Calu3 (cell line): ENCODE measurements at regions not wholly inside any gene's neighbourhood (a gene's known extent, or its start where the extent isn't known, plus 50 kb on each side); places are given as distances from the start of the nearest gene placed in this dataset.

Source experiments
- BruUV-seq: library from RNA; stranded (reverse); fragments of 400-500 nt; replicated peaks from 2 replicates; lab custom pipeline; 2021; lab: Mats Ljungman, UMichigan
- CTCF ChIA-PET: fragments of 300-600 bp; sonication (Branson Sonifier 250); formaldehyde crosslinking; loops from one replicate; lab custom pipeline; 2022; ENCODE audit warnings: antibody characterized with exemption; lab: Charles Lee
- DNase-seq: peaks from one replicate; pipeline ENCODE4 v3.0.0; 2022
- H3K27ac Mint-ChIP-seq: one replicate; pipeline ENCODE4 v1.8.0; 2022; ENCODE audit warnings: mixed read lengths; ENCODE audit not compliant: unreplicated experiment
- H3K27me3 Mint-ChIP-seq: one replicate; pipeline ENCODE4 v1.8.0; 2022; ENCODE audit warnings: mixed read lengths; ENCODE audit not compliant: unreplicated experiment
- H3K36me3 Mint-ChIP-seq: one replicate; pipeline ENCODE4 v1.8.0; 2022; ENCODE audit warnings: mild to moderate bottlenecking, moderate library complexity, mixed read lengths; ENCODE audit not compliant: insufficient read depth, unreplicated experiment
- H3K4me1 Mint-ChIP-seq: one replicate; pipeline ENCODE4 v1.8.0; 2022; ENCODE audit warnings: mild to moderate bottlenecking, low read depth, mixed read lengths; ENCODE audit not compliant: unreplicated experiment
- H3K4me3 Mint-ChIP-seq: one replicate; pipeline ENCODE4 v1.8.0; 2022; ENCODE audit warnings: mild to moderate bottlenecking, low read depth, moderate library complexity, mixed read lengths; ENCODE audit not compliant: unreplicated experiment
- H3K9me3 Mint-ChIP-seq: one replicate; pipeline ENCODE4 v1.8.0; 2022; ENCODE audit warnings: low read depth, mixed read lengths; ENCODE audit not compliant: unreplicated experiment
- intact Hi-C: fragments of 100-400 bp; cut with micrococcal nuclease; formaldehyde crosslinking; loops from one replicate; pipeline ENCODE4 v1.10.0; 2022; ENCODE audit not compliant: unreplicated experiment
- TF ChIP-seq, protein P1 (sequence below): fragments of 200-600 bp; IDR thresholded peaks from one replicate; pipeline ENCODE4 v1.8.0; 2022; ENCODE audit warnings: antibody characterized with exemption; ENCODE audit not compliant: unreplicated experiment

DNA sequence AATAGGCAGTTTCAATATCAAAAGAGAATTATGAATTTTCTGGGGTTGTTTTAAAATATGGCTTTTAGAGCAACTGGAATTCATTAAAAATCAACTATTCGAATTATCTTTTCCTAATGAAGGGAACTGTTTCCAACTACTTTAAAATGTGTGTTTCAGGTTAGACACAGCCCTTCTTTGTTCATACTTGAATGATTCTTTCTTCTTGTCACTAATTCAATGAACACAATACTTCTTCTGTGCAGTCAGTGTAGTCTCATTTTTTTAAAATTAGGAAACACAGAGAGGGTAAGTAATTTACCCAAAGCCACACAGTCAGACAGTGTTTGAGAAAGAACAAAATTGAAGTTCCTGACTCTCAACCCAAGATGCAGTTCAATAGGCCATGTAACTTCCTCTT is 414.0 kb downstream of the CCDC91 start:
- no peaks in the 10 kb centered on the region for H3K27me3 Mint-ChIP-seq
- no TSS peak for BruUV-seq
- no peak for DNase-seq
- TF ChIP-seq, protein P1, sequence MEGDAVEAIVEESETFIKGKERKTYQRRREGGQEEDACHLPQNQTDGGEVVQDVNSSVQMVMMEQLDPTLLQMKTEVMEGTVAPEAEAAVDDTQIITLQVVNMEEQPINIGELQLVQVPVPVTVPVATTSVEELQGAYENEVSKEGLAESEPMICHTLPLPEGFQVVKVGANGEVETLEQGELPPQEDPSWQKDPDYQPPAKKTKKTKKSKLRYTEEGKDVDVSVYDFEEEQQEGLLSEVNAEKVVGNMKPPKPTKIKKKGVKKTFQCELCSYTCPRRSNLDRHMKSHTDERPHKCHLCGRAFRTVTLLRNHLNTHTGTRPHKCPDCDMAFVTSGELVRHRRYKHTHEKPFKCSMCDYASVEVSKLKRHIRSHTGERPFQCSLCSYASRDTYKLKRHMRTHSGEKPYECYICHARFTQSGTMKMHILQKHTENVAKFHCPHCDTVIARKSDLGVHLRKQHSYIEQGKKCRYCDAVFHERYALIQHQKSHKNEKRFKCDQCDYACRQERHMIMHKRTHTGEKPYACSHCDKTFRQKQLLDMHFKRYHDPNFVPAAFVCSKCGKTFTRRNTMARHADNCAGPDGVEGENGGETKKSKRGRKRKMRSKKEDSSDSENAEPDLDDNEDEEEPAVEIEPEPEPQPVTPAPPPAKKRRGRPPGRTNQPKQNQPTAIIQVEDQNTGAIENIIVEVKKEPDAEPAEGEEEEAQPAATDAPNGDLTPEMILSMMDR = no peak
- CTCF ChIA-PET = interaction anchor here (0.5 kb wide), 1 partner anchor 231 kb away, joined by 4 read pairs; no protein-coding TSS in a partner anchor
- peaks cover 10% of the 10 kb centered on the region for H3K4me1 Mint-ChIP-seq
- H3K4me3 Mint-ChIP-seq = no peak overlapping the region
- no peak overlapping the region for H3K27ac Mint-ChIP-seq
- peaks cover 8% of the 10 kb centered on the region for H3K9me3 Mint-ChIP-seq
- intact Hi-C loops = no loop called here
- H3K36me3 Mint-ChIP-seq = no peaks in the 10 kb centered on the region

DNA sequence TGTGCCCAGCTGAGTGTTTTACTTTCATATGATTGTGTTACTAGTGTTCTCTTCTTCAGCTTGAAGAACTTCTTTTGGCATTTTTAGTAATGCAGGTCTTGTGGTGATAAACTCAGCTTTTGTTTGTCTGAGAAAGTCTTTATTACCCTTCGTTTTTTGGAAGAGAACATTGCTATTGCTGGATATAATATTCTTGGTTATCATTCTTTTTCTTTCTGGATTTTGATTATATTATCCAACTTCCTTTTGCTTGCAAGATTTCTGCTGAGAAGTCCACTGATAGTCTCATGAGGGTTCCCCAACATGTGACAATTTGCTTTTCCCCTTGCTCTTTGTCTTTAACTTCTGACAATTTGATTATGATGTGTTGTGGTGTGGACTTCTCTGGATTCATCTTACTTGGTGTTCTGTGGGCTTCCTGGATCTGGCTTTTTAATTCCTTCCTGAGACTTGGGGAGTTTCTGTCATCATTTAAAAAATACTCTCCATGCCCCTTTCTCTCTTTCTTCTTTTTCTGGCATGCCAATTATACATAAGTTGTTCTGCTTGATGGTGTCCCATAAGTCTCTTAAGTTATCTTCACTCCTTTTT is 416.8 kb downstream of the CCDC91 start:
- intact Hi-C loops = no loop called here
- CTCF ChIA-PET = no interaction called here
- Mint-ChIP-seq H3K36me3 (peaks cover 5% of the 10 kb centered on the region), H3K27me3 (no peaks in the 10 kb centered on the region), H3K4me1 (peaks cover 38% of the 10 kb centered on the region), H3K9me3 (peaks cover 8% of the 10 kb centered on the region), H3K27ac (no peak overlapping the region), H3K4me3 (no peak overlapping the region)
- TF ChIP-seq, protein P1 = no peak
- DNase-seq = no peak
- no TSS peak for BruUV-seq

DNA sequence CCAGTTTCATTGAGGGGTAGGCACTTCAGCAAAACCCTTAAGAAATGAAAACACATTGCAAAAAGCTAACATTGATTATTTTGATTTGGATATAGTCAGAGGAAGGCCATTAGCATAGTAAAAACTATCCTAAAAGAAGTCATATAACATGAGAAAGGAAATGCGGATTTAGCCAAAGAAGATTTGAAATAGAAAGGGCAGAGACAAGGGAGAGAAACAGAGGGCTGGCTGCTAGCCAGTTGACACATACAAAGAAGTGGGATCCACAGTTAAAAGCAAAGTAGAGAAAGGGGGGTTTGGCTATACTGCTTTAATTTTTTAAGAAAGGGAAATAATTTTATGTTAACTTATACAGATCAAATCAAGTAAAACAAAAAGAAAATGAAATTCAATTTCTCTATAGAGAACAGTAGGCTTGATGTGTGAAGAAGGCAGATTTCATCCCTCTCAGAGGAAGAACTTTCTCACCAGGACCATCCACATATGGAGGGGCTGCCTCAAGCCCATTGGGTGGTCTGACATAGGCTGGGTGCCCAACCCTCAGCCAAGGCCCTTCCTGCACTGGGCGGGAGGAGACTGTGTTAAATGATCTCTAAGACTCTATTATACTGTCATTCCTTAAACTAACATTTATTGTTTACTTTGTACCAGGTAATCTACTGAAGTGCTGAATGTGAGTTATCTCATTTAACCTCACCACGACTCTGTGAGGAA is 420.3 kb downstream of the CCDC91 start:
- no TSS peak for BruUV-seq
- Mint-ChIP-seq H3K9me3 (peaks cover 8% of the 10 kb centered on the region), H3K27ac (peak overlapping the region; percentile 96), H3K4me3 (peak overlapping the region; percentile 42), H3K27me3 (no peaks in the 10 kb centered on the region), H3K36me3 (peaks cover 5% of the 10 kb centered on the region), H3K4me1 (peaks cover 35% of the 10 kb centered on the region)
- CTCF ChIA-PET = no interaction called here
- TF ChIP-seq, protein P1 = no peak
- DNase-seq = peak; percentile 46
- intact Hi-C loops = loop anchor here (5.0 to 10.0 kb wide), 3 partner anchors 33 to 186 kb away; no protein-coding TSS in a partner anchor

DNA sequence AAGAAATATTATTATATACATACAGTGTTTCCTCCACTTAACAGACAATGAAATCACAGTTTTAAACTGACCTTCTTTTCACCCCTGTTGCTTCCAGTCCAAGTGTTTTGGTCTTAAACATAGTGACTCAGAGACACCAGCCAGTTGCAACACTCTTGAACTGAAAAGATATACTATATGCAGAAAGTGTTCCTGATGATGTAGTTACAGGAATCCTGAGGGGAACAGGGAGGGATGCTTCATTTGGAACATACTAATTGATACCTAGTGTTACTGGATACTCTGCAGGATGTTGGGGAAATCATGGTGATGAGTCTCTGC is 420.8 kb downstream of the CCDC91 start:
- peak overlapping the region; percentile 96 for H3K27ac Mint-ChIP-seq
- TF ChIP-seq, protein P1 = no peak
- H3K4me3 Mint-ChIP-seq = peak overlapping the region; percentile 42
- H3K4me1 Mint-ChIP-seq = peaks cover 35% of the 10 kb centered on the region
- H3K27me3 Mint-ChIP-seq = no peaks in the 10 kb centered on the region
- H3K36me3 Mint-ChIP-seq = peaks cover 5% of the 10 kb centered on the region
- peaks cover 8% of the 10 kb centered on the region for H3K9me3 Mint-ChIP-seq
- intact Hi-C loops = loop anchor here (5.0 to 10.0 kb wide), 3 partner anchors 34 to 186 kb away; no protein-coding TSS in a partner anchor
- BruUV-seq = no TSS peak
- DNase-seq = peak; percentile 47
- CTCF ChIA-PET = no interaction called here
